ENCODE measurements at regions not wholly inside any gene's neighbourhood (a gene's known extent, or its start where the extent isn't known, plus 50 kb on each side); places are given as distances from the start of the nearest gene placed in this dataset.

DNA sequence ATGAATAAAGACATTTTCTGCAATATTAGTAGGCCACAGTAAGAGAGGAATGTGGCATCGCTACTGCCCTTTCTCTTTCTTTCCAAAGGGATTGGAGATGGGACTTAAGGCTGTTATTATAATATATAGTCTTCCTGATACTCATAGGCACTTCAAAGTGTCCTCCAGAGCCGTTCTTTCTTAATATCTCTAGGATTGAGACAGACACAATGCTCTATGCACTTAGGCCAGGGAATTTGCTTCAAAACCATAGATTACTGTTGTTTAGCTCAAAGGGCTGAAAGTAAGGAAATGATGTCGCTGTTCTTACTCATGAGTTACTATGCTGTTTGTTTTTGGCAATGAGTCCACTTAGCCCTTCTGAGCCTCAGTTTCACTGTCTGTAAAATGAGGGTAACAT, 590.5 kb downstream of the CDH11 start:
- TF ChIP-seq, protein P1, sequence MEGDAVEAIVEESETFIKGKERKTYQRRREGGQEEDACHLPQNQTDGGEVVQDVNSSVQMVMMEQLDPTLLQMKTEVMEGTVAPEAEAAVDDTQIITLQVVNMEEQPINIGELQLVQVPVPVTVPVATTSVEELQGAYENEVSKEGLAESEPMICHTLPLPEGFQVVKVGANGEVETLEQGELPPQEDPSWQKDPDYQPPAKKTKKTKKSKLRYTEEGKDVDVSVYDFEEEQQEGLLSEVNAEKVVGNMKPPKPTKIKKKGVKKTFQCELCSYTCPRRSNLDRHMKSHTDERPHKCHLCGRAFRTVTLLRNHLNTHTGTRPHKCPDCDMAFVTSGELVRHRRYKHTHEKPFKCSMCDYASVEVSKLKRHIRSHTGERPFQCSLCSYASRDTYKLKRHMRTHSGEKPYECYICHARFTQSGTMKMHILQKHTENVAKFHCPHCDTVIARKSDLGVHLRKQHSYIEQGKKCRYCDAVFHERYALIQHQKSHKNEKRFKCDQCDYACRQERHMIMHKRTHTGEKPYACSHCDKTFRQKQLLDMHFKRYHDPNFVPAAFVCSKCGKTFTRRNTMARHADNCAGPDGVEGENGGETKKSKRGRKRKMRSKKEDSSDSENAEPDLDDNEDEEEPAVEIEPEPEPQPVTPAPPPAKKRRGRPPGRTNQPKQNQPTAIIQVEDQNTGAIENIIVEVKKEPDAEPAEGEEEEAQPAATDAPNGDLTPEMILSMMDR (IDR thresholded peaks at IDR 0.05), result no peak
- no peak for TF ChIP-seq POLR2A (IDR thresholded peaks at IDR 0.05)
- TF ChIP-seq EP300 (IDR thresholded peaks at IDR 0.05; ENCODE audit: low read depth), result no peak

Data from transverse colon (tissue), 3 donors.